T-helper 9 cell (primary cell): ENCODE measurements at regions not wholly inside any gene's neighbourhood (a gene's known extent, or its start where the extent isn't known, plus 50 kb on each side); places are given as distances from the start of the nearest gene placed in this dataset.
"Not testable (repeated sequence)": the region's sequence is repeated elsewhere in the genome, so short reads cannot be mapped to it uniquely, and the experiment has no call there.

Source experiments
- DNase-seq: peaks from one replicate; pipeline ENCODE4 v3.0.0-alpha.2; 2020

- no peak for DNase-seq
Observed at GRCh38 chr9:96130970-96131369, 171.0 kb downstream of the HSD17B3 start.

DNA sequence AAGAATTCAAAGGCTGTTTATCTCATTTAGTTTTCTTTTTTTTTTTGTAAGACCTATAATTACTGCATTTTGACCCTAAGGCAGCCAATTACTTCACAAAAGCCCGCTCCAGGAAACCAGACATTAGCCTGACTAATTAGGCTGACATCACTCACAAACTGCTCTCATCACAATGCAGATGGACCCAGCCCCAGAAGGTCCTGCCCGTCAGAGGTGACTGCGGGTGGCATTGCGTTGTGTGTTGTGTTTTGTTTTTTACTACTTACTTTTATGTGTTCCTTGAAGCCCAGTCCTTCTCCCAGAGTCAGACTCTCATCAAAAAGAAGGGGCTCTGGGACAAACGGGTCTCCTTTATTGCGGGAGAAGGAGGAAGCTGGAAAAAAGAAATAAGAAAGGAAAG lies 172.2 kb downstream of the HSD17B3 start:
- DNase-seq, result no peak

DNA sequence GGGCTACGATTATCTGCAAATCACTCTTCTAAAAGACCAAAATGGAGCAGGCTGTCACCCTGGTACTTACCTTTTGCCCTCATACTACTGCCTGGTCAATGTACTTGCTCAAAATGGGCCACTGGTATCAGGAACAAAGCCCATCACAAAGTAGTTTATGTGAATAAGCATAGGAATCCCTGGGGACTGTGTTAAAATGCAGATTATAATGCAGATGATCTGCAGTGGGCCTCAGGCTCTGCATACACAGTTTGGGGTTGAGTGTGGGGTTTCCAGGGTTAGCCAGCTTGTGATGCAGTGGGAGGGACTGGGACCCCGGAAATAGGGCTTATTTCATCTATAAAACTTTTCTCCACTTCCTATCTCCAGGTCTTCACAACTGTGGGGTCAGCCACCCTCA lies 173.1 kb downstream of the HSD17B3 start:
- DNase-seq, result no peak

GRCh38 chr9:96126321-96126881 lies 175.6 kb downstream of the HSD17B3 start:
- no peak for DNase-seq

GRCh38 chr9:96125624-96126023 lies 176.4 kb downstream of the HSD17B3 start:
- no peak for DNase-seq

DNA sequence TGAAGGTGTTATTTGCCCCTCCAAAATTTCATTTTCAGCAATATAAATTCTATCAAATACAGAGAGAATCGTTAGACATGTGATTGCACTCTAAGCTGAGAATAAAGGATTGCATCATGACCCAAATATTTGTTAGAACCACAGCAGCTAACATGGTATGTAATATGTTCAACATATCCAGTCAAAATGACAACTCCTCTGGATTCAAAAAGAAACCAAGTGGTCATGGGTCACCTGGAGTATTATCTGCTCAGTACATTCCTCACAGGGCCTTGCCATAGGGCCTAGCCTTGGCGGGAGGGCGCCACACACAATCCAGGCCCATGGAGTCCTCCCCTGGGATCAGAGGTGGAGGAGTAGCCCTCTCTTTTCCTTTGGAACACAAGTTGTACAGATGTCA lies 179.2 kb downstream of the HSD17B3 start:
- no peak for DNase-seq

GRCh38 chr9:96122282-96122681 lies 179.7 kb downstream of the HSD17B3 start:
- DNase-seq, result no peak

DNA sequence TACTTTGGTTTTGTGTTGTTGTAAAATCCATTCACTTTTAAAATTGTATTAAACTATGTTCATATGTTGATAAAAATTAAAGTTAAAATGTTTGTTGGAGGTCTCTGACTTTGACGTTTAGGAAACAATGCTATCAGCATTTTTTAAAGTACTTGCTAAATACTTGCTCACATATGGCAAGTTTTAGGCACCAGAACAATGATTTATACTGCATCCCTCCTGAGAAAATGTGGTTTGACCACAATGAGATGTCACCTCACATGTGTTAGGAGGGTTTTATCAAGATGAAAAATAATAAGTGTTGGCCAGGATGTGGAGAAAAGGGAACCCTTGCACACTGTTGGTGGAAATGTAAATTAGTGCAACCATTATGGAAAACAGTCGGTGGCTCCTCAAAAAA lies 180.8 kb downstream of the HSD17B3 start:
- no peak for DNase-seq

DNA sequence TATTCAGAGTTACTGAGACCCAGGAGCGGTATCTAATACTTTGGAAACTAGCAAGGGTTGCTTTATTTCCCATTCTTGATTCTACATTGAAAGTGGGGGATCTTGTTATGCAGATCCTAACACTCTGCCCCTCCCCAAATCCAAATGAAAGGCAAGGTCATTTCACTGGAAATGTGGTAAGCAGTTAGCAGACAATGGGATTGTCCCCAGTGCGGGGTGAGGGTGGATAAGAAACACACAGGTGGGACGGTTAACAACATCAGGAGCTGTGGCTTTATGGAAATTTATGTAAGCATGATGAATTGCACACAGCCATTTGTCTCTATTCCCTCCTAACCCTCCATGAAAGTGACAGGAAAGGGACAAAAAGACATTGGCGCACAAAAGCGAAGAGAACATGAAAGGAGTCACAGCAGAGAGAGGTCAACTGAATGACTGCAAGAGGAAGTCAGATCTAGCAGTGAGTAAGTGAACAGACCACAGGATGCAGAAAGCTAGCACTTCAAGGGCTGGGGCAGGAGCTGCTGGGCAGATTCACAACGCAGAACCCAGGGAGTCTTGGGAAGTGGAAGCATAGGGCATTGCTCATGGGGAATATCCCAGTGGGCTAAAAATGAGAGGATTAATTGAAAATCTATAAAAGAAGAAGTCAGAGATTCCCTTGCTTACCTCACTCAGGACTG lies 184.4 kb downstream of the HSD17B3 start:
- no peak for DNase-seq

- DNase-seq, result no peak
Observed at GRCh38 chr9:96116275-96117064, 185.5 kb downstream of the HSD17B3 start.

DNA sequence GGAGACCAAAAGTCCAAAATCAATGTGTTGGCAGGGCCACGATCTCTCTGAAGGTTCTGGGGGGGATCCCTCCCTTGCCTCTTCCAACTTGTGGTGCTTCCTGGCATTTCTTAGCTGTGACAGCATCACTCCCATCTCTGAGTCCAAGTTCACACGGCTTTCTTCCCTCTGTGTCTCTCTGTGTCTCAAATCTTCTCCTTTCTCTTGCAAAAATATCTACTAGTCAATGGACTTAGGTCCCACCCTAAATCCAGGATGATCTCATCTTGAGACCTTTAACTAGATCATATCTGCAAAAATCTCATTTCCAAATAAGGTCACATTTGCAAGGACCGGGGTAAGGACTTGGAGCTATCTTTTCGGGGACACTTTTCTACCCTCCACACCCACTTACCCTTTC lies 186.1 kb downstream of the HSD17B3 start:
- DNase-seq, result no peak

DNA sequence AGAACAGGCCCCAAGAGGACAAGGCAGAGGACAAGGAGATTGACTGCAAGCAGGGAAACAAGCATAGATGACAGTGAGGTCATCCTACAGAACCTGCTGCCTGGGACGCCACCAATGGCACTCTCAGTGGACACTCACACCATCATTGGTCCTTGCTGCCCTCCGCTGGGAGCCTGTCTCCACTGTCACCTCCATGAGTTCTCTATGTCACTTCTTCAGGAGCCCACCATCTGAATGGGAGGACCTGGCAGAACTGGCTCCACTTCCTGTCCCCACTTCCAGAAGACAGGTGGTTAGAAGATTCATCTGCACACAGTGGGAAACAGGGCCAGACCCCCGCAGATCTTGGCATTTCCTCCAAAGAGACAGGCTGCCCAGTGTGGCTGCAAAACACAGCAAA lies 188.9 kb downstream of the HSD17B3 start:
- no peak for DNase-seq

DNA sequence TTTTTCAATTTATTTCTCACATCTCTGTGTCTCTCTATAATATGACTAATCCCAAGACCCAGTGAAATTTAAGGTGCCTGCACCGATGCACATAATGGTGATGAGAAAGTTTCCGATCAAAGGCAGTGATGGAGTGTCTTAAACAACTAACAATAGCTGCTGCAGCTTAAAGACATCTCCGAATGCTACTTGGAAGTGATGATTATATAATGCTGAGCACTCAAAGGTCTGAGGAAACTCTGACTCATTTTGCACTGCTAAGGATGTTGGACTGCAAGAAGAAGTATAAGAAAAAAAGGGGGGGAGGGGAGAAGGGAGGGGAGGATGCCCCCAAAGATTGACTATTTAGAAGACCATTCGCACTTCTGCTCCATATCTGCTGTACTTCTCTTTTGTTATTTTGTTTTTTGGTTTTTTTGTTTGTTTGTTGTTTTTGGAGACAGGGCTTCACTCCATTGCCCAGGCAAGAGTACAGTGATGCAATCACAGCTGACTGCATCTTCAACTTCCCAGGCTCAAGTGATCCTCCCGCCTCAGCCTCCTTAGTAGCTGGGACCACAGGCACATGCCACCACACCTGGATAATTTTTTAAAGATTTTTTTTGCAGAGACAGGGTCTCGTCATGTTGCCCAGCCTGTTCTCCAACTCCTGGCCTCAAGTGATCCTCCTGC lies 192.2 kb downstream of the HSD17B3 start:
- no peak for DNase-seq

GRCh38 chr9:96108691-96109380 lies 193.1 kb downstream of the HSD17B3 start:
- DNase-seq, result no peak

- DNase-seq, result no peak
Observed at GRCh38 chr9:96107436-96107835, 194.5 kb downstream of the HSD17B3 start.

GRCh38 chr9:96100385-96101300 lies 201.3 kb downstream of the HSD17B3 start:
- no peak for DNase-seq

DNA sequence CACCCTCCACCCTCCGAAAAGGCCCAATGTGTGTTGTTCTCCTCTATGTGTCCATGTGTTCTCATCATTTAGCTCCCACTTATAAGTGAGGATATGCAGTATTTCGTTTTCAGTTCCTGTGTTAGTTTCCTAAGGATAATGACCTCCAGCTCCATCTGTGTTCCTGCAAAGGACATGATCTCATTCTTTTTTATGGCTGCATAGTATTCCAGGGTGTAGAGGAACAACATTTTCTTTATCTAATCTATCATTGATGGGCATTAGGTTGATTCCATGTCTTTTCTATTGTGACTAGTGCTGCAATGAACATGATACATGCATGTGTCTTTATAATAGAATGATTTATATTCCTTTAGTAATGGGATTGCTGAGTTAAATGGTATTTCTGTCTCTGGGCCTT lies 211.3 kb downstream of the HSD17B3 start:
- not testable (repeated sequence) for DNase-seq

DNA sequence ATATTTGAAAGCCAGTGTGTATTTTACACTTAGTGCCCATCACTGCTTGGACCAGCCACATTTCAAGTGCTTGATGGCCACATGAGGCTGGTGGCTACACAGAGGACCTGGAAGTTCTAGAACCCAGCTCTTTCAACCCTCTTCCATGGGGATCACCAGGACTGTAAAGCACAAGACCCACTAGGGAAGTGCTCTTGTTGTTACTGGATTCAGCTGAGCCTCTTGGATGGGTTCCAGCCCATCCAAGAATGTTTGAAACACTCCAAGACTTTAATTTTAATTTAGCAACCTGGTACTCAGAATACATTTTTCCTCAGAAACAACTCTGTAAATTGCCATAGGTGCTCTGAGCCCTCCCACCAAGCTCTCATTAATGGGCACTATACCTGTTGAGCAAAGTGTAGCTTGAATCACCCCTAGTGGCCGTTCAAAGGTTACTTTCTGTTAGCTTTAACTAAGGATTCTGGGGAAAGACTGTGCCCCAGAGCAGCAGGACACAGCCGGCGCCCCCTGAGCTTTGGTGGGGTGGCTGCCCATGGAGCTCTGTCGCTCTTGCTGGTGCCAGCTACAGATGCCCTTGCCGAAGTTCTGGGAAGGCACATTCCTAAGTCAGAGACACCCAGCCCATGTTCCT lies 212.4 kb downstream of the HSD17B3 start:
- DNase-seq, result no peak

DNA sequence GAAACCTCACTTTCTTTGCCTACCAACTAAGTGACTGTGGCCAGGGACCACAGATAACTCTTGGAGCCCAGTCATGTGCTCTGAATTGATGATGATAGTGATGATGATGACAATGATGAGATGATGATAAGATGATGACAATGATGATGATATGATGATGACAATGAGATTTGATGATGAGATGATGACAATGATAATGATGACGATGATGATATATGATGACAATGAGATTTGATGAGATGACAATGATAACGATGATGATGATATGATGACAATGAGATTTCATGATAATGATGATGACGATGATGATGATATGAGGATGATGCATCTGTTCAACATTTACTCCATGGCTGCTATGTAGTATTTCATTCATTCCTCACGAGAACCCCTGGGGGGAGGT lies 213.0 kb downstream of the ERCC6L2 start:
- DNase-seq, result no peak

DNA sequence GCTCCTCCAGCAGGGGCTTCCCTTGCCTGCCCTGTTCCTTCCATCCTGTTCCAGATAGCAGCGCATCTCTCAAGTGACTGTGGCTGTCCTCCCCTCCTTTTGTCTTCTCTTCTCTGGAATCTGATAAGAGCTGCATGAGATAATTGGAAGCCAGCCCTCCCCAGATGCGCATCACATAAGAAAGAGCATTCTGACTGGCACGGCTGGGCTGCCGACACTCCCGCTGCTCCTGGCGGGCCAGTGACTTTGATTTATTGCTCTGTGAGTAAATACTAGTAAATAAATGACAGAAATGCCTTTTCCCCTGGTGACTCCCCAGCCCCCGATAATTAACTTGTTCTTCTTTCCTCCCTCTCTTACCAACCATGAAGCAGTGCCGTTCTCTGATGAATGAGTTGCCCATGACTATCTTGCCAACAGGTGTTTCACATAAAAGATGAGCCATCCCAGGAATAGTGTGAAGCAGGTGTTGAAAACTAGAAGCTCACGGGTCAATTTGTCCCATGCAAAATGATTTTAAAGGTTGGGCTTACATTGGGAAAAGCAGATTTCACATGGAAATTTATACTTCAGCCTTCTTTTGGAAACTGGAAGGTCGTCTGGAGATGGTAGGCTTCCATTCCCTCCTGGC lies 212.3 kb downstream of the ERCC6L2 start:
- DNase-seq, result no peak
